Neural cell (in vitro differentiated cells): ENCODE measurements at regions not wholly inside any gene's neighbourhood (a gene's known extent, or its start where the extent isn't known, plus 50 kb on each side); places are given as distances from the start of the nearest gene placed in this dataset.

Source experiments
- H2AFZ ChIP-seq: fragments of 200-600, 300-800 bp; sonication (generic), shearing (Covaris generic); 2 replicates; pipeline ENCODE4 v1.6.0; 2014; ENCODE audit warnings: low read depth, mild to moderate bottlenecking, antibody characterized with exemption, low read length, moderate library complexity
- H3F3A ChIP-seq: fragments of 200-600 bp; shearing (Covaris generic); 2 replicates; pipeline ENCODE4 v1.6.1; 2016; ENCODE audit warnings: mild to moderate bottlenecking, moderate library complexity, mixed read lengths, antibody characterized with exemption, low read length; ENCODE audit not compliant: insufficient read depth, poor library complexity, severe bottlenecking
- H3K27ac ChIP-seq: fragments of 200-600, 300-800 bp; sonication (generic), shearing (Covaris generic); 2 replicates; pipeline ENCODE4 v1.5.1; 2014; ENCODE audit warnings: mild to moderate bottlenecking, low read length, moderate library complexity
- H3K27me3 ChIP-seq: fragments of 300-800, 200-600 bp; sonication (generic), shearing (Covaris generic); 2 replicates; pipeline ENCODE4 v1.6.0; 2014; ENCODE audit warnings: mild to moderate bottlenecking, low read depth, low read length, moderate library complexity; ENCODE audit not compliant: insufficient read depth
- H3K36me3 ChIP-seq: fragments of 300-800, 200-600 bp; sonication (generic), shearing (Covaris generic); 2 replicates; pipeline ENCODE4 v1.5.1; 2014; ENCODE audit warnings: mild to moderate bottlenecking, antibody characterized with exemption, low read length, moderate library complexity; ENCODE audit not compliant: insufficient read depth
- H3K4me2 ChIP-seq: fragments of 300-800, 200-600 bp; sonication (generic), shearing (Covaris generic); 2 replicates; pipeline ENCODE4 v1.6.0; 2014; ENCODE audit warnings: mild to moderate bottlenecking, low read length
- H3K4me3 ChIP-seq: fragments of 300-800, 200-600 bp; sonication (generic), shearing (Covaris generic); 2 replicates; pipeline ENCODE4 v1.5.1; 2014; ENCODE audit warnings: mild to moderate bottlenecking, low read length, moderate library complexity
- H3K79me2 ChIP-seq: fragments of 200-600 bp; shearing (Covaris generic); replicated peaks from 2 replicates; pipeline ENCODE4 v1.6.0; 2014; ENCODE audit warnings: mild to moderate bottlenecking, low read length, moderate library complexity; ENCODE audit not compliant: insufficient read depth
- H3K9ac ChIP-seq: fragments of 300-800, 200-600 bp; sonication (generic), shearing (Covaris generic); 2 replicates; pipeline ENCODE4 v1.6.1; 2016; ENCODE audit warnings: mild to moderate bottlenecking, low read length, mixed read lengths
- H3K9me2 ChIP-seq: fragments of 200-600 bp; shearing (Covaris generic); 2 replicates; pipeline ENCODE4 v1.6.1; 2016; ENCODE audit warnings: mild to moderate bottlenecking, low read length, mixed read lengths; ENCODE audit not compliant: insufficient read depth
- H3K9me3 ChIP-seq: fragments of 200-600, 300-800 bp; sonication (generic), shearing (Covaris generic); 2 replicates; pipeline ENCODE4 v1.6.1; 2016; ENCODE audit warnings: mild to moderate bottlenecking, mixed run types, low read length, moderate library complexity, mixed read lengths
- H4K20me1 ChIP-seq: fragments of 200-600 bp; shearing (Covaris generic); 2 replicates; pipeline ENCODE4 v1.6.1; 2016; ENCODE audit warnings: mild to moderate bottlenecking, mixed run types; ENCODE audit not compliant: insufficient read depth
- CTCF ChIP-seq: fragments of 450-650 bp; IDR thresholded peaks from 2 replicates; pipeline ENCODE4 v1.5.1; 2014; ENCODE audit warnings: antibody characterized with exemption, mild to moderate bottlenecking, moderate library complexity; ENCODE audit not compliant: poor library complexity, severe bottlenecking
- EP300 ChIP-seq: fragments of 450-650 bp; conservative IDR thresholded peaks from 2 replicates; pipeline ENCODE4 v1.6.1; 2014; ENCODE audit warnings: antibody characterized with exemption, mild to moderate bottlenecking, moderate library complexity; ENCODE audit not compliant: poor library complexity, severe bottlenecking
- EZH2 ChIP-seq: fragments of 200-600, 300-800 bp; shearing (Covaris generic), sonication (generic); IDR thresholded peaks from 2 replicates; pipeline ENCODE4 v1.6.1; 2014; ENCODE audit warnings: antibody characterized with exemption, low read length, borderline replicate concordance, mild to moderate bottlenecking; ENCODE audit not compliant: insufficient read depth, poor library complexity, severe bottlenecking
- MXI1 ChIP-seq: fragments of 450-650 bp; conservative IDR thresholded peaks from 2 replicates; pipeline ENCODE4 v1.6.1; 2014; ENCODE audit warnings: antibody characterized with exemption, mild to moderate bottlenecking; ENCODE audit not compliant: poor library complexity, severe bottlenecking
- POLR2AphosphoS5 ChIP-seq: IDR thresholded peaks from 2 replicates; pipeline ENCODE4 v1.6.1; 2012
- RAD21 ChIP-seq: fragments of 450-650 bp; conservative IDR thresholded peaks from 2 replicates; pipeline ENCODE4 v1.6.1; 2014; ENCODE audit warnings: antibody characterized with exemption, mild to moderate bottlenecking, moderate library complexity
- REST ChIP-seq: IDR thresholded peaks from 2 replicates; pipeline ENCODE4 v1.6.1; 2012; ENCODE audit warnings: borderline replicate concordance
- SMC3 ChIP-seq: fragments of 450-650 bp; conservative IDR thresholded peaks from 2 replicates; pipeline ENCODE4 v1.6.1; 2014; ENCODE audit warnings: antibody characterized with exemption, mild to moderate bottlenecking, moderate library complexity; ENCODE audit not compliant: poor library complexity
- TAF1 ChIP-seq: IDR thresholded peaks from 2 replicates; pipeline ENCODE4 v1.6.1; 2012; ENCODE audit warnings: low read depth

- no peaks in the 10 kb centered on the region for H3F3A ChIP-seq
- H3K79me2 ChIP-seq: no peaks in the 10 kb centered on the region
- no peak overlapping the region for H3K4me3 ChIP-seq
- H3K9ac ChIP-seq: no peak overlapping the region
- no peak overlapping the region for H3K4me2 ChIP-seq
- no peak overlapping the region for H3K27ac ChIP-seq
- H3K9me3 ChIP-seq: no peaks in the 10 kb centered on the region
- TF ChIP-seq EP300: no peak
- no peak for TF ChIP-seq TAF1
- no peak for TF ChIP-seq SMC3
- no peak for TF ChIP-seq REST
- no peak for TF ChIP-seq MXI1
- no peak for TF ChIP-seq POLR2AphosphoS5
- no peak for TF ChIP-seq CTCF
- no peak for TF ChIP-seq RAD21
- no peak for TF ChIP-seq EZH2
- H3K36me3 ChIP-seq: no peaks in the 10 kb centered on the region
- no peaks in the 10 kb centered on the region for H3K27me3 ChIP-seq
- no peak overlapping the region for H2AFZ ChIP-seq
- no peaks in the 10 kb centered on the region for H4K20me1 ChIP-seq
- H3K9me2 ChIP-seq: no peaks in the 10 kb centered on the region
Measured at GRCh38 chr10:94197241-94197640, 165.5 kb downstream of the NOC3L start.

GRCh38 chr10:94198324-94198723, 164.4 kb downstream of the NOC3L start:
- Histone ChIP-seq H3K27me3 (no peaks in the 10 kb centered on the region), H2AFZ (no peak overlapping the region), H3K4me3 (no peak overlapping the region), H3K36me3 (no peaks in the 10 kb centered on the region), H4K20me1 (no peaks in the 10 kb centered on the region), H3K9me2 (no peaks in the 10 kb centered on the region), H3F3A (no peaks in the 10 kb centered on the region), H3K4me2 (no peak overlapping the region), H3K79me2 (no peaks in the 10 kb centered on the region), H3K9me3 (no peaks in the 10 kb centered on the region), H3K27ac (no peak overlapping the region), H3K9ac (no peak overlapping the region)
- no peak for TF ChIP-seq MXI1
- TF ChIP-seq RAD21: no peak
- no peak for TF ChIP-seq EZH2
- no peak for TF ChIP-seq SMC3
- no peak for TF ChIP-seq CTCF
- no peak for TF ChIP-seq REST
- TF ChIP-seq TAF1: no peak
- TF ChIP-seq EP300: no peak
- TF ChIP-seq POLR2AphosphoS5: no peak
